Erythroblast (primary cell): ENCODE measurements at regions not wholly inside any gene's neighbourhood (a gene's known extent, or its start where the extent isn't known, plus 50 kb on each side); places are given as distances from the start of the nearest gene placed in this dataset.

Source experiments
- GATA1 ChIP-seq: IDR thresholded peaks from 2 replicates; pipeline ENCODE4 v1.6.1; 2011; ENCODE audit warnings: low read depth, mild to moderate bottlenecking, control low read depth, low read length, moderate library complexity
- POLR2A ChIP-seq: IDR thresholded peaks from 2 replicates; pipeline ENCODE4 v1.6.1; 2011; ENCODE audit warnings: mild to moderate bottlenecking, low read length

DNA sequence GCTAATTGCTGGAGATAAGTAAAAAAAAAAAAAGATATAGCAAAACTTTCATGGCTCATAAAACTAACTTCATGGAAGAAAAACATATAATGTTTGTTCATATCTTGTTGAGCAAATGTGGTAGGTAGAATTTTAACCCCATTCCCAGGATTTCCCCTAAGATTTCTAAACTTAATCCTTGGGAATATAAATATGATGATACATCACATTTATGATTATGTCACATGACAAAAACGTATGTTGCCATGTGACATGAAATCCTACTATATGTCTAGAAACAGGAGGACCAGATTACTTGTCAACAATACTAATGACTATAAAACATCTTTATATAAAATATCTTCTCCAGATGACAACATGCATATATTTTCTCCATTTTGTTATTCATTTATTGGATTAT lies 679.0 kb upstream of the LRRC4C start:
- TF ChIP-seq POLR2A (no peak), GATA1 (no peak)
